SU-DHL-6 (cell line): ENCODE measurements at regions not wholly inside any gene's neighbourhood (a gene's known extent, or its start where the extent isn't known, plus 50 kb on each side); places are given as distances from the start of the nearest gene placed in this dataset.

Source experiments
- H2AFZ ChIP-seq: fragments of 200-600 bp; sonication (generic); 2 replicates; pipeline ENCODE4 v1.6.1; 2014; ENCODE audit warnings: low read depth, mild to moderate bottlenecking, moderate library complexity, mixed read lengths, antibody characterized with exemption, low read length; ENCODE audit not compliant: severe bottlenecking
- H3F3A ChIP-seq: fragments of 200-600 bp; shearing (Covaris generic); 2 replicates; pipeline ENCODE4 v1.6.0; 2016; ENCODE audit warnings: antibody characterized with exemption, mild to moderate bottlenecking; ENCODE audit not compliant: insufficient read depth
- H3K27ac ChIP-seq: fragments of 200-600 bp; sonication (generic); 2 replicates; pipeline ENCODE4 v1.5.1; 2016; ENCODE audit warnings: low read depth, mild to moderate bottlenecking, low read length, moderate library complexity, mixed read lengths
- H3K27me3 ChIP-seq: fragments of 200-600 bp; sonication (generic), shearing (Covaris generic); 2 replicates; pipeline ENCODE4 v1.6.0; 2014; ENCODE audit warnings: mild to moderate bottlenecking, low read length
- H3K36me3 ChIP-seq: fragments of 200-600 bp; sonication (generic); 2 replicates; pipeline ENCODE4 v1.6.1; 2014; ENCODE audit warnings: mild to moderate bottlenecking, low read length, mixed read lengths
- H3K4me2 ChIP-seq: fragments of 300-600, 200-600 bp; shearing (Covaris generic), sonication (generic); 2 replicates; pipeline ENCODE4 v1.6.0; 2014; ENCODE audit warnings: low read length, low read depth, mild to moderate bottlenecking; ENCODE audit not compliant: poor library complexity, severe bottlenecking
- H3K4me3 ChIP-seq: fragments of 200-600 bp; sonication (generic); 2 replicates; pipeline ENCODE4 v1.5.1; 2014; ENCODE audit warnings: antibody characterized with exemption, low read length, mild to moderate bottlenecking, mixed read lengths; ENCODE audit not compliant: insufficient read depth, poor library complexity, severe bottlenecking
- H3K79me2 ChIP-seq: fragments of 200-600 bp; sonication (generic); 2 replicates; pipeline ENCODE4 v1.6.1; 2014; ENCODE audit warnings: mild to moderate bottlenecking, low read length, moderate library complexity; ENCODE audit not compliant: insufficient read depth
- H3K9ac ChIP-seq: fragments of 200-600 bp; sonication (generic); 2 replicates; pipeline ENCODE4 v1.7.0; 2014; ENCODE audit warnings: mild to moderate bottlenecking, low read length
- H3K9me2 ChIP-seq: fragments of 200-600 bp; sonication (generic); replicated peaks from 2 replicates; pipeline ENCODE4 v1.6.1; 2014; ENCODE audit warnings: low read length; ENCODE audit not compliant: insufficient read depth
- H3K9me3 ChIP-seq: fragments of 200-600 bp; sonication (generic); 2 replicates; pipeline ENCODE4 v1.6.1; 2014; ENCODE audit warnings: low read length, mixed read lengths; ENCODE audit not compliant: insufficient read depth
- H4K20me1 ChIP-seq: fragments of 200-600 bp; sonication (generic); 2 replicates; pipeline ENCODE4 v1.6.1; 2014; ENCODE audit warnings: low read depth, mild to moderate bottlenecking, antibody characterized with exemption, low read length, moderate library complexity, mixed read lengths
- EZH2phosphoT487 ChIP-seq: fragments of 200-600 bp; sonication (generic), shearing (Covaris generic); conservative IDR thresholded peaks from 2 replicates; pipeline ENCODE4 v1.6.1; 2018; ENCODE audit warnings: mild to moderate bottlenecking, antibody characterized with exemption, low read length, moderate library complexity, mixed read lengths
- TF ChIP-seq, protein P1 (sequence below): fragments of 200-600 bp; sonication (generic); IDR thresholded peaks from one replicate; pipeline ENCODE4 v1.5.1; 2017; ENCODE audit warnings: antibody characterized with exemption, mild to moderate bottlenecking, low read length, moderate library complexity; ENCODE audit not compliant: insufficient read depth, poor library complexity, severe bottlenecking

DNA sequence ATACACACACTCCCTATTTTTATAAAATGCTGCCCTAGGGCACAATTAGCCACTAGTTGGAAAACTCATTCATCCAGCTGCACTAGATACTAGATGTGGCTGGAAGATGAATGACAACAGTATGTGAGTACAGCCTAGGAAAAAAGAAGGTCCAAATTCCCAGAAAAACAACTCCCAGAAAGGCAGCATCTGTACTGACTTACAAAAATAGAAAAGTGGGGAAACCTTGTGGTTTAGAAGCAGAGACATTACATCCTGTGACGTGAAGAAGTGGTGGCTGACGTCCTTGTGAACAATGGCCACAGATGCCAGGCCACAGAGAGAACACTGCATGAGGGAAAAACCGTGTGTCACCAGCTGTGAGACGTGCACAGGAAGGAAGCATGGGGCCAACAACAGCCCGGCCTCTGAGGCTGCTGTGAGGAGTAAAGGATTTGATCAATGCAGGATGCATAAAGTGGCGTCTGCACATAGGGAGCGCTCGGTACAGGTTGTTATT, 81.2 kb downstream of the SPRY1 start:
- TF ChIP-seq, protein P1, sequence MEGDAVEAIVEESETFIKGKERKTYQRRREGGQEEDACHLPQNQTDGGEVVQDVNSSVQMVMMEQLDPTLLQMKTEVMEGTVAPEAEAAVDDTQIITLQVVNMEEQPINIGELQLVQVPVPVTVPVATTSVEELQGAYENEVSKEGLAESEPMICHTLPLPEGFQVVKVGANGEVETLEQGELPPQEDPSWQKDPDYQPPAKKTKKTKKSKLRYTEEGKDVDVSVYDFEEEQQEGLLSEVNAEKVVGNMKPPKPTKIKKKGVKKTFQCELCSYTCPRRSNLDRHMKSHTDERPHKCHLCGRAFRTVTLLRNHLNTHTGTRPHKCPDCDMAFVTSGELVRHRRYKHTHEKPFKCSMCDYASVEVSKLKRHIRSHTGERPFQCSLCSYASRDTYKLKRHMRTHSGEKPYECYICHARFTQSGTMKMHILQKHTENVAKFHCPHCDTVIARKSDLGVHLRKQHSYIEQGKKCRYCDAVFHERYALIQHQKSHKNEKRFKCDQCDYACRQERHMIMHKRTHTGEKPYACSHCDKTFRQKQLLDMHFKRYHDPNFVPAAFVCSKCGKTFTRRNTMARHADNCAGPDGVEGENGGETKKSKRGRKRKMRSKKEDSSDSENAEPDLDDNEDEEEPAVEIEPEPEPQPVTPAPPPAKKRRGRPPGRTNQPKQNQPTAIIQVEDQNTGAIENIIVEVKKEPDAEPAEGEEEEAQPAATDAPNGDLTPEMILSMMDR = no peak
- TF ChIP-seq EZH2phosphoT487 = no peak
- H3K9ac ChIP-seq = no peak overlapping the region
- H3F3A ChIP-seq = no peaks in the 10 kb centered on the region
- H3K27me3 ChIP-seq = no peaks in the 10 kb centered on the region
- no peaks in the 10 kb centered on the region for H3K79me2 ChIP-seq
- H3K36me3 ChIP-seq = no peaks in the 10 kb centered on the region
- H3K9me3 ChIP-seq = no peaks in the 10 kb centered on the region
- no peak overlapping the region for H3K4me3 ChIP-seq
- no peak overlapping the region for H3K27ac ChIP-seq
- no peaks in the 10 kb centered on the region for H4K20me1 ChIP-seq
- no peak overlapping the region for H3K4me2 ChIP-seq
- no peak overlapping the region for H2AFZ ChIP-seq
- H3K9me2 ChIP-seq = no peaks in the 10 kb centered on the region

DNA sequence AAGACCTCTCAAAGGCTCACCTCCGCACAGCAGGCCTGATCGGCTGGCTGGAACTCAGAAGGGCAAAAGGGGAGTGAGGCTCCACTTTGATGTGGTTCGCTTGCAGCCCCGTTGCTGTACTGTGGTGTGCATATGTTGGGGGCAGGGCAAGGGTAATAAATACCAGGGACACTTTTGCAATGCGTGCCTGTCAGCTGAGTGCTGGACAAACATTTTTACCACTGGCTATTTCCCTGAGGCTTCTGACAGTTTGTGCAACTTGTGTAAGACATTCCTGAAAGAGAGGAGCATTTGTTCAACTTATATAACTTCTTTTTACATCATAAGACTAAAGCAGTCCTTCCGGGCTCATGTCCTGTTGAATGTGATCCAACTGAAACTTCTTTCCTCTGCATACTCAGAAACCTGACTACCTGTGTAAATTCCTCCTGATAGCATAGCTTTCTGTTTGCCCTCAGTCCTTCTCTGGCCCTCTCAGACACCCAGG, 82.3 kb downstream of the SPRY1 start:
- Histone ChIP-seq H4K20me1 (no peaks in the 10 kb centered on the region), H3K4me2 (no peak overlapping the region), H3K79me2 (no peaks in the 10 kb centered on the region), H3F3A (no peaks in the 10 kb centered on the region), H3K4me3 (no peak overlapping the region), H2AFZ (no peak overlapping the region), H3K27ac (no peak overlapping the region), H3K36me3 (no peaks in the 10 kb centered on the region), H3K9me2 (no peaks in the 10 kb centered on the region), H3K9me3 (no peaks in the 10 kb centered on the region), H3K27me3 (no peaks in the 10 kb centered on the region), H3K9ac (no peak overlapping the region)
- TF ChIP-seq EZH2phosphoT487 = no peak
- TF ChIP-seq, protein P1 = no peak

DNA sequence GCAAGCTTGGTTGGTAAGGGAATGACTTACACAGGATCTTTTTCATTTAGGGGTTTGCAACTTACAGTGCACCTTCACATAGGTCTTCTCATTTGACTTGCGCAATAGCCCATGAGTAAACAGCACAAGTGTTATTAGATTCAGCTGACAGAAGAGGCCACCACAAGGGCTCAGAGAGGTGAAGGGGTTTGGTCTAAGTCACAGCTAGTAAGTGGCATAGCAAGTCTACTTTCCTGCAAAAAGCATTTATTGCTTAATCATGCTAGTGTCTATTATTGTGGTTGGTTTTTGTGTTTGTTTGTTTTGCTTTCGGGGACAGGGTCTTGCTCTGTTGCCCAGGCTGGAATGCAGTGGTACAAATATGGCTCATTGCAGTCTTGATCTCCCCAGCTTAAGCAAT, 83.3 kb downstream of the SPRY1 start:
- no peaks in the 10 kb centered on the region for H3K9me3 ChIP-seq
- H3K4me3 ChIP-seq = no peak overlapping the region
- no peak overlapping the region for H3K9ac ChIP-seq
- no peak overlapping the region for H3K4me2 ChIP-seq
- no peak overlapping the region for H2AFZ ChIP-seq
- H4K20me1 ChIP-seq = no peaks in the 10 kb centered on the region
- H3K27ac ChIP-seq = no peak overlapping the region
- H3K9me2 ChIP-seq = no peaks in the 10 kb centered on the region
- no peaks in the 10 kb centered on the region for H3F3A ChIP-seq
- H3K36me3 ChIP-seq = no peaks in the 10 kb centered on the region
- H3K79me2 ChIP-seq = no peaks in the 10 kb centered on the region
- no peaks in the 10 kb centered on the region for H3K27me3 ChIP-seq
- TF ChIP-seq, protein P1 = no peak
- no peak for TF ChIP-seq EZH2phosphoT487
